Stomach smooth muscle (tissue), 2 donors: ENCODE measurements at regions not wholly inside any gene's neighbourhood (a gene's known extent, or its start where the extent isn't known, plus 50 kb on each side); places are given as distances from the start of the nearest gene placed in this dataset.
"Not testable (repeated sequence)": the region's sequence is repeated elsewhere in the genome, so short reads cannot be mapped to it uniquely, and the experiment has no call there.

Experiments
- H3K27ac ChIP-seq: one replicate; pipeline ENCODE4 v1.7.0; 2013; ENCODE audit warnings: mild to moderate bottlenecking, low read length, inconsistent platforms
- H3K27me3 ChIP-seq, 2 donors: one replicate each; pipeline ENCODE4 v1.7.0; 2013; ENCODE audit warnings: low read length in 2 of 2; ENCODE audit not compliant: insufficient read depth in 2 of 2, control insufficient read depth in 1 of 2
- H3K36me3 ChIP-seq, 2 donors: one replicate each; pipeline ENCODE4 v1.7.0; 2013; ENCODE audit warnings: low read length in 2 of 2; ENCODE audit not compliant: control insufficient read depth in 2 of 2, insufficient read depth in 2 of 2
- H3K4me1 ChIP-seq: one replicate; pipeline ENCODE4 v1.7.0; 2013; ENCODE audit warnings: low read length; ENCODE audit not compliant: control insufficient read depth, insufficient read depth
- H3K4me3 ChIP-seq, 2 donors: one replicate each; pipeline ENCODE4 v1.7.0; 2013; ENCODE audit warnings: low read length in 2 of 2
- H3K9ac ChIP-seq, 2 donors: one replicate each; pipeline ENCODE4 v1.7.0; 2013; ENCODE audit warnings: low read length in 2 of 2, mild to moderate bottlenecking in 1 of 2
- H3K9me3 ChIP-seq, 2 donors: one replicate each; pipeline ENCODE4 v1.7.0; 2013; ENCODE audit warnings: low read length in 2 of 2; ENCODE audit not compliant: control insufficient read depth in 2 of 2
- donor health status: healthy.
- donor health status: Pancreatic carcinoma.

GRCh38 chr4:137806420-137806819 lies 274.1 kb upstream of the PCDH18 start:
- Histone ChIP-seq H3K36me3 (no peaks in the 10 kb centered on the region), H3K9me3 (no peaks in the 10 kb centered on the region), H3K4me1 (no peaks in the 10 kb centered on the region), H3K27me3 (no peaks in the 10 kb centered on the region), H3K27ac (no peak overlapping the region), H3K9ac (no peak overlapping the region), H3K4me3 (no peak overlapping the region)

DNA sequence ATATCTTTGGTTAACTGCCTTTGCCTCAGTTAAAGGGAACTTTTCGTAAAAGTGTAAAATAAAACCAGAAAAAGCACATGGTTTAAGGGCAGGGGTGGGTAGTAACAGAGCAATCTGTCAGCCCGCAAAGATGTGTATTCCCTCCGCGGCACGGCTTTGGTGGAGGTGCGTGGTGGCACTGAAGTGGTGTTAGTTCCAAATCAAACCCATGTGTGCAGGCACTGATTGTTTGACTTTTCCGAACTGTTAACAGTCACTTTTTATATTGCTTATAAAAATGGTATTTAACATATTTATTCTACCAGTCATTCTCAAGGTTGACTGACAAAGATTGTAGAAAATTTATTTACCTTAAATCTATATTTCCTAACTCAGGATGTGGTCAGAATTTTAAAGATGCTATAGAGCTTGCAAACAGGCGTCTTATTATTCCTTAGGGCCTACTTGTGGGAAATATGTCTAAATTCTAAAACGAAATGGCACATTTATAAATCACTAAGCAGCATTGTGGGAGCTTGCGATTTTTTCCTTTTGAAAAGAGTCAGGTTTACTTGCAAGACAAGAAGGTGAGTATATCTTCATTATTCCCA lies 272.7 kb upstream of the PCDH18 start:
- H3K4me3 ChIP-seq, result no peak overlapping the region
- H3K27me3 ChIP-seq, result no peaks in the 10 kb centered on the region
- no peaks in the 10 kb centered on the region for H3K9me3 ChIP-seq
- H3K9ac ChIP-seq, result no peak overlapping the region
- H3K27ac ChIP-seq, result no peak overlapping the region
- H3K36me3 ChIP-seq, result no peaks in the 10 kb centered on the region
- H3K4me1 ChIP-seq, result no peaks in the 10 kb centered on the region

GRCh38 chr4:137800861-137801260 lies 268.6 kb upstream of the PCDH18 start:
- Histone ChIP-seq H3K27me3 (no peaks in the 10 kb centered on the region), H3K27ac (no peak overlapping the region), H3K9ac (no peak overlapping the region), H3K4me1 (no peaks in the 10 kb centered on the region), H3K36me3 (no peaks in the 10 kb centered on the region), H3K4me3 (no peak overlapping the region), H3K9me3 (no peaks in the 10 kb centered on the region)

DNA sequence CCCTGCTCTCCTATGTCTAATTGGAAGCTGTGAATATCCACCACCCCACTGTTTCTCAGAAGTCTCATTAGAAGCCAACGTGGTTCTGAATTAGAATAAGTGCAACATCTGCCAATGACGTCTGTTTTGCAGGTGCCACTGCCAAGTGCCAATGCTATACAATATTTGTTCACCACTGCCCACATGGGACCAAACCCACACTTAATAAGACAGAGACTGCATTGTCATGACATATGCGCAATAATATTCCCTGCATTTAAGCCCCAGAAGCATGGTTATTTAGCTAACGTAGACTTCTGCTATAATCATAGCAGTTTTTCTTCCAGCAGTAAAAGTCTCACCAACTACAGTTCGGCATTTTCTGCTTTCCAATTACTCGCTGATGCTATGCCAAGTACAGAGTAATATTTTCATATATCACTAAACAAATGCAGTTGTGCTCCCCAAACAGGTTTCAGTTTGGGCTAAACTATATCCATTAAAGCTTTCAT lies 262.5 kb upstream of the PCDH18 start:
- Histone ChIP-seq H3K4me3 (peak overlapping the region; percentile 64 to 79), H3K27ac (no peak overlapping the region), H3K9me3 (no peaks in the 10 kb centered on the region), H3K9ac (no peak overlapping the region), H3K36me3 (no peaks in the 10 kb centered on the region), H3K27me3 (no peaks in the 10 kb centered on the region), H3K4me1 (peaks cover 3% of the 10 kb centered on the region)

DNA sequence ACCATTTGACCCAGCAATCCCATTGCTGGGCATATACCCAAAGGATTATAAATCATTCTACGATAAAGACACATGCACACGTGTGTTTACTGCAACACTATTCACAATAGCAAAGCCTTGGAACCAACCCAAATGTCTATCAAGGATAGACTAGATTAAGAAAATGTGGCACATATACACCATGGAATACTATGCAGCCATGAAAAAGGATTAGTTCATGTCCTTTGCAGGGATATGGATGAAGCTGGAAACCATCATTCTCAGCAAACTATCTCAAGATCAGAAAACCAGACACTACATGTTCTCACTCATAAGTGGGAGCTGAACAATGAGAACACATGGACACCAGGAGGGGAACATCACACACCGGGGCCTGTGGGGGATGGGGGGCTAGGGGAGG lies 257.0 kb upstream of the PCDH18 start:
- H3K27ac ChIP-seq, H3K4me3 ChIP-seq, H3K4me1 ChIP-seq, H3K9ac ChIP-seq, H3K27me3 ChIP-seq, H3K36me3 ChIP-seq, H3K9me3 ChIP-seq: not testable (repeated sequence)

GRCh38 chr4:137783923-137784322 lies 251.6 kb upstream of the PCDH18 start:
- H3K9me3 ChIP-seq, H3K27me3 ChIP-seq, H3K4me3 ChIP-seq, H3K27ac ChIP-seq, H3K9ac ChIP-seq, H3K36me3 ChIP-seq, H3K4me1 ChIP-seq: not testable (repeated sequence)

DNA sequence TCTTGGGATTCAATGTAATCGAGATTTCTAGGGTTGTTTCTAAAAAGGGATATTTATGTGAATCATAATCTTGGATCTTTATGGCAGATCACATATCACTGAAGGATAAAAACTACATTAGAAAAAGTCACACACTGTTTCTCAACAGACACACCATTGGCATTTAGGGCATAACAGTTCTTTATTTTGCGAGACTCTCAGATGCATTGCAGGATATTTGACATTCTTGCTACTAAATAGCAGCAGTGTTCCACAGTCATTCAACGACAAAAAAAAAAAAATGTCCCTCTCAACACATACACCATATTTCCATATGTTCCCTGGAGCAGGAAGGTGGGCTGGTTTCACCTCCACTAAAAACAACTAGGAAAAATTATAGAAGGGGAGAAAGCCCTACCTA lies 243.4 kb upstream of the PCDH18 start:
- Histone ChIP-seq H3K27me3 (no peaks in the 10 kb centered on the region), H3K36me3 (no peaks in the 10 kb centered on the region), H3K27ac (no peak overlapping the region), H3K9ac (no peak overlapping the region), H3K4me3 (no peak overlapping the region), H3K4me1 (no peaks in the 10 kb centered on the region), H3K9me3 (no peaks in the 10 kb centered on the region)

DNA sequence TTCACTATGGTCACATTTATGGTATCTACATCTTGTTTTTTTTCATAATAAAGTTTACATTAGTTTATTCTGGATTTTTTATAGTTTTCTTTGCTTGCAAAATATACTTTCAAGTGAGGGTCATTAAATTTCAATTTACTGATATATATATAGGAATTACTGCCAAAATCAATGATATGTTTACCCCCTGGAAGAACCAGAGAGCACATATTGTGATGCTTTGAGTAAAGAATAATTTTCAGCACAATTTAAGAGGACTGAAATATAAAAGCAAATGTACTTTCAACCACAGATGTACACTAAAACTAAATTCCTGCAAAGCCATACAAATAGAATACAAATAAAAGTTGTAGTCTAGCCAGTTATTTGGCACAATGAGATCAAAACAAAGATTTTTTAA lies 242.2 kb upstream of the PCDH18 start:
- no peak overlapping the region for H3K9ac ChIP-seq
- no peak overlapping the region for H3K27ac ChIP-seq
- no peaks in the 10 kb centered on the region for H3K4me1 ChIP-seq
- H3K27me3 ChIP-seq, result no peaks in the 10 kb centered on the region
- H3K36me3 ChIP-seq, result no peaks in the 10 kb centered on the region
- no peak overlapping the region for H3K4me3 ChIP-seq
- H3K9me3 ChIP-seq, result no peaks in the 10 kb centered on the region

DNA sequence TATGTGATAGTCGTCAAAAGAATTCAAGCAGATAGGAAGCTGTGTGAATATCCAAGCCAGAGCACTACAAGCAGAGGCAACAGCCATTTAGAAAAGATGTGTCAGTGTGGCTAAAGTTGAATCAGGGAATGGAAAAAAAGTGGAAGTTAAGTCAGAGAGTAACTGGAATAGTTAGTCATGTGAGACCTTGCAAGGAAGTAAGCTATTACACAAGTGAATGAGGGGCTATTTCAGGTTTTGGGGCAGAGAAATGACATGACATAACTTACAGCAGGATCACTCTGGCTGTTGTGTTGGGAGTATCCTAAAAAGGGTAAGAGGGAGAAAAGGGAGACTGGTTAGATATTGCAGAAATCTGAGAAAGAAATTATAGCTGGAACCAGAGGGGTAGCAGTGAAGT lies 236.6 kb upstream of the PCDH18 start:
- no peak overlapping the region for H3K9ac ChIP-seq

DNA sequence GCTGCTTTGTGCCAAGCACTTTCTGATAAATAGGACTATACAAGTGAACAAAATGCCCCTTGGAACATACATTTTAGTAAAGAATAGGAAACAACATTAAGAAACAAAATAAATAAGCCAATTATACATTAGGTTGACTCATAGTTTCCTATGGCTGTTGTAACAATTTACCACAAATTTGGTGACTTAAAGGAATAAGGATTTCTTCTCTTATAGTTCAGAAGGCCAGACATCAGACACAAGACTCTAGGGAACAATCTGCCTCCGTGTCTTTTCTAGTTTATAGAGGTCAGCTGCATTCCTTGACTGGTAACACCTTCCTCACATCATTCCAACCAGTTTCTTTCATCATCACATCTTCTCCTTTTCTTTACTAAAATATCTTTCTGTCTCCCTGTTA lies 235.9 kb upstream of the PCDH18 start:
- no peaks in the 10 kb centered on the region for H3K4me1 ChIP-seq
- H3K27me3 ChIP-seq, result no peaks in the 10 kb centered on the region
- H3K9ac ChIP-seq, result no peak overlapping the region
- H3K27ac ChIP-seq, result no peak overlapping the region
- H3K36me3 ChIP-seq, result no peaks in the 10 kb centered on the region
- no peaks in the 10 kb centered on the region for H3K9me3 ChIP-seq
- H3K4me3 ChIP-seq, result no peak overlapping the region

More for the DNA sequence above, 236.6 kb upstream of the PCDH18 start:
- Histone ChIP-seq H3K36me3 (no peaks in the 10 kb centered on the region), H3K27me3 (no peaks in the 10 kb centered on the region), H3K27ac (no peak overlapping the region), H3K4me1 (no peaks in the 10 kb centered on the region), H3K9me3 (no peaks in the 10 kb centered on the region), H3K4me3 (no peak overlapping the region)

DNA sequence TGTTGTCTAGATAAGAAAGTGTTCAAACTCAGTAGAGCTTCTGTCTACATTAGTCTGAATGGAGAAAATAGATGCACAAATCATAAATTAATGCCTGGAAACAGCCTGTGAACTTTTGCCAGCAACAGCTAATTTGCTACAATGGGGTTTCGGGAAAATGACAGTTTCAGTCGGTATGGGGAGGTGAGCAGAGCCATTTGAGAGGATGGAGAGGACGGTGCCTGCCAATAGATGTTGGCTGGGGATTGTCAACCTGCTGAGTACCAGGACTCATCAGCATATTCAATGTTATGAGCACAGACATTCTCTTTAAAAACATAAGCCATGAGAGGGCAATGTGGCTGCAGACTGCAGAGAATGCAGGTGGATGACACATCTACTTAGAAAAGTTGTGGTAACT lies 230.3 kb upstream of the PCDH18 start:
- Histone ChIP-seq H3K36me3 (no peaks in the 10 kb centered on the region), H3K9me3 (no peaks in the 10 kb centered on the region), H3K27ac (no peak overlapping the region), H3K4me1 (no peaks in the 10 kb centered on the region), H3K27me3 (no peaks in the 10 kb centered on the region), H3K4me3 (no peak overlapping the region), H3K9ac (no peak overlapping the region)
